GM04504 (cell line): ENCODE measurements at regions not wholly inside any gene's neighbourhood (a gene's known extent, or its start where the extent isn't known, plus 50 kb on each side); places are given as distances from the start of the nearest gene placed in this dataset.
"Not testable (repeated sequence)": the region's sequence is repeated elsewhere in the genome, so short reads cannot be mapped to it uniquely, and the experiment has no call there.

ENCODE experiments used
- DNase-seq: peaks from one replicate; pipeline ENCODE4 v3.0.0-alpha.2; 2012; ENCODE audit warnings: low read depth

DNA sequence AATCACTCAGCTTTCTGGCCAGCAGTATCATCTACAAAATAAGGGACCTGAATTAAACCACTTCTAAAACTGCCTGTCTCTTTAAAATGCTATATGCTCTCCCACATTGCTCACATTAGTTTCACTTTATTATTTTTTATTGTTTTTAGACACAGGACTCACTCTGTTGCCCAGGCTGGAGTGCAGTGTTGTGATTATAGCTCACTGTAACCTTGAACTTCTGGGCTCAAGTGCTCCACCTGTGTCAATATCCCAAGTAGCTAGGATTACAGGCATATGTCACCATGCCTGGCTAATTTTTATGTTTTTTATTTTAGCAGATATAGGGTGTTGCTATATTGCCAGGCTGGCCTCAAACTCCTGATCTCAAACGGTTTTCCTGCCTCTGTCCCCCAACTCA is 591.3 kb upstream of the ZNF804A start:
- DNase-seq, result no peak

DNA sequence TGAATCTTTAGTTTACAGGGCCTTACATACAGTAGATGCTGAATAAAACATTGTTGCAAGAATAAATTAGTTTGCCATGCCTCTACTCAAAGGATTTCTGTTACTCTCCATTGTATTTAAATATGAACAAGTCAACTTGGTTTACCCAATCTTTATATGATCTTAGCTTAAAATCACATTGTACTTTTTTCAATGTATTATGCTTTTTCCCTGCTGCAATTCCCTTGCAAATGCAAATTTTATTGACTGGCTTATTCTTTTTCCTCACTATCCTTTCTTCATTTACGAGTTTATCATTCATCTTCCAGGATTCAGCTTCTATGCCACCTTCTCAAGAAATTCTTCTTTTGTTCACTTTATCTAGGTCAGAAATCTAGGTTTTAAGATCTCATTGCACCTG is 571.4 kb upstream of the ZNF804A start:
- no peak for DNase-seq

DNA sequence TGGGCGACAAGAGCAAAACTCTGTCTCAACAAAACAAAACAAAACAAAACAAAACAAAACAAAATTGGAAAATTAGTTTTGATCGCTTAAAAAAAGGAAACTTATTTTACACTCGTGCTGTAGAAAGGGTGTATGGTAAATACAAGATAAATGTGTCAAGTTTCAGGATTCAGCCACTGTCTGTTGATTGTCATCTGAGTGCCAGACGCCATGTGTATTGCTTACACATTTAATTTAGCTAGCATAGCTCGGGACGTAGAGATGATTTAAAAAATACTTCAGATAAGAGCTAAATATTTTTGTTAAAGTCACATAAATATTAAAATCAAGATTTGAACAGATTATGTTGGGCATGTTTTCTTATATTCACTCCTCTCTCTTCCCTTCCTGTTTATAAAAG is 568.1 kb upstream of the ZNF804A start:
- no peak for DNase-seq

DNA sequence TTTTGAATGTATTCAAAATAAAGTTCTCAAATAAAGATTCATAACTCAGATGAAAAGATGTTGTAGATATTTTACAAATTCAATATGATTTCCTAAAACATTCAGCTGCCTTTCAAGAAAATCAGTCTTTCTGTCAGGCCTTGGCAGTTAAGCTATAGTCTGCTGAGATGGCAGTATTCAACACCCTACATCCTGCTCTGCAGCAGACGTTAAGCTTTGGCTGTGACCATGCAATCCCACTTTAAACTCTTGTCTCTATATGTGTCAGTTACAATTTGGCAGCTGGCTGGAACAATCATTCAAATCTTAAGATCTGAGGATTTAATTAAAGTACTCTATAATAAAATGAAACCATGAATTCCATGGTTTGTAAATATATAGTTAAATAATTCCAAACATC is 567.3 kb upstream of the ZNF804A start:
- no peak for DNase-seq

DNA sequence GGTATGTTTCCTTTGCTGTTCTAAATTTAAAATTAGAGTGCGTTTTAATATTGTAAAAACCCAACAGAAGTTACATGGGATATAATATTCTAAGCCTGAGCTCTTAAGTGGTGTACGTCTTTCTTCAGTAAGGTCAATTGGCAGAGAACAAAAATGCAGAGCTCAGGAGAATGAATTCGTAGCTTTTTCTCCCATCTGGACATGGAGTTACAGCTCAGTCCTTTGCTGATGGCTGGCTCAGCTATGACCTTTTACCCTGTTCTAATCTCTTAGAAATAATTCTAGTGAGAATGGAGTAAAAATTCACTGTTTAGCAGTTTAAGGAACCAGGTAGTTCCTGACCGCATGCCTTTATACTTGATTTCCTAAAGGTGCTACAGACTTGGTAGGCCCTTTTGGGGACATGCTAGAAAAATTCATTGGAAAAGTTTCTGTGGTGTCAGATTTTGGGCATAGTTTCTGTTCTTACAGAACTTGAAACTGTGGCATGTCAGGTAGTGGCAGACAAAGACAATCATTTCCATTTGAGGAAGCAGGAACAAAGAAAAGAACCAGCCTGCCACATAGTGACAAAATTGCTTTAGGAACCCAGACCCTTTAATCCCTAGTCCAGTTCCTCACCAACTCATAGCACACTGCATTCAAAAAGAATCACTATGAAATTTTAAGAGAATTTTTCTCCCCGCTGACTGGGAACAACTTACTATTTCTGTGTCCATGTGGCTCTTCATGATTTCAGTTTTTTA is 566.8 kb upstream of the ZNF804A start:
- no peak for DNase-seq

DNA sequence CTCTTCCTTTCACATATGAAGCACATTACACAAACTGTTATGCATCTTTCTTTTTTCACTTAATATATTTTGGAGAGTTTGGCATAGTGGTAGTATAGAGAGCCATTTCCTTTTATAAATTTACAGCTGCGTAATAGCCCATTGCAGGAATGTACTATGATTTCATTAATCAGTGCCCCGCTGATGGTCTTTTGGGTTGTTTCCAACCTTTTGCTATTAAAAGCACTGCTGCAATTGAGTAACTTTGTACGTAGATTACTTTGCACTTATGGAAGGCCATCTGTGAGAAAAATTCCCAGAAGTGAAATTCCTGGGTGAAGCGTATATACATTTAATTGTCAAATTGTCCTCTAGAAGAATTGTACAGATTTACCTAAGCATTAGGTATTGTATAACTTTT is 565.3 kb upstream of the ZNF804A start:
- no peak for DNase-seq

DNA sequence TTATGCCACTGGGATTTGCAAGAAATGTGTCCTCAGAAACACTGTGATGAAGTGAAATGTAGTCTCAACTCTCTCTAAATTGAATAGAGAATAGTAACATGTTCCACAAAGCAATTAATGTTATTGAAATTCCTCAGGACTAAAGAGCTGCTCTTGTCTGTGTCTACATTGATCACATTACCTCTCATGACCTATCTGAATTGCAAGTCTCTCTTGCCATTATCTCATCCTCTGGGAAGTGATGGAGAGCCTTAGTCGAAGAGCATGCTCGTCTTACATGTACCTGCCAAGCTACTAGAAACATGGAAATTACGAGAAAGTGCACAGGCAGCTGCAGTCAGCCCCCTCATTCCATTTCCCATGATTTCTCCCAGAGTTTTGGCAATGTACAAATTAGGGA is 561.1 kb upstream of the ZNF804A start:
- no peak for DNase-seq

DNA sequence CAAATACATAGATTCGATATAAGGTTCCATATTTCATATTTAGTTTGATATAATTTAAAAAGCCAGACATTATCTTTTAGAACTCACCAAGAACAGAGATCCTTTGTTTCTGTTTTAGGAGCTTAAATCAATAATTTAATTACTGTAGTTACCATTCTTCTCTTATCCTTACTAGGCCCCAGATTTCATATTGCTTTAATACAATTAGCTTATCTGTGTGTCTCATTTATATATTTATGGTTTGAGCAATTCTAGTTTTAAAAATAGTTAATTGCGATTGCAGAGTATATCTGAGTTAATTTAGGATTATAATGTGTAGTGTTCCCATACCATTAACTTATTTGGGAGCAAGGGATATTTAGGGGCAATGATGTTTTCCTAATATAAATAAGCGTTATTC is 558.8 kb upstream of the ZNF804A start:
- DNase-seq, result no peak

DNA sequence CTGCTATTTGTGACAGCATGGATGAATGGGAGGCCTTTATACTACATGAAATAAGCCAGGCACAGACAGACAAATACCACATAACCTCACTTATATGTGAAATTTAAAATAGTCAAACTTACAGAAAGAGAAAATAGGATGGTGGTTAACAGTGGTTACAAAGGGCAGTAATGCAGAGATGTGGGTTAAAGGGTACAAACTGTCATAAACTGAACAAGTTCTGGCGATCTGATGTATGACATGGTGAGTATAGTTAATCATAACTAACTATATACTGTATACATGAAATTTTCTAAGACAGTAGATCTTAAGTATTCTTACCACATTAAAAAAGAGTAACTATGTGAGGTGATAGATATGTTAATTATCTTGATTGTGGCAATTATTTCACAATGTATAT is 558.1 kb upstream of the ZNF804A start:
- no peak for DNase-seq

DNA sequence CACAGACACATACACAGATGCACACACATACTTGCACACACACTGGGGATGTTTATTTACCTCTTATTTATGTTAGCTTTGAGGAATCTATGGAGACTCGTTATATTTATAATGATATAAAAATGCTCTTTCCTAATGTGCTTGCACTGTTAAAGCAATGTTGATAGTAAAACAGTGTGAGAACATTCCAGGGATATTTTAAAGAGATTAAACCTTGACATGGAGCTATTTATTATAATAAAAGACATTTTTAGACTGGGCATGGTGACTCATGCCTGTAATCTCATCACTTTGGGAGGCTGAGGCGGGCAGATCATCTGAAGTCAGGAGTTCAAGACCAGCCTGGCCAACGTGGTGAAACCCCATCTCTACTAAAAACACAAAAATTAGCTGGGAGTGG is 557.3 kb upstream of the ZNF804A start:
- no peak for DNase-seq

DNA sequence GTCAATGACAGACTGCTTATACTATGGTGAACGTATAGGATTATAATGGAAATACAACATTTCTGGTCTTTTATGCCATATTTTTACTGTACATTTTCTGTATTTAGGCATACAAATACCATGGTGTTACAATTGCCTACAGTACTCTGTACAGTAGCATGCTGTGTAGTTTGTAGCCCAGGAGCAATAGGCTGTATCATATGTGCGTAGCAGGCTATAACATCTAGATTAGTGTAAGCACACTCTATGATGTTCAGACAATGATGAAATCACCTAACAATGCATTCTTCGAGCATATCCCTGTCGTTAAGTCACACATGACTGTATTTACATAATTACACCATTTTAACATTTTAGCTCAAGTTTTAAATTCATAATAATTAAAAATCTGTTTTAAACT is 556.6 kb upstream of the ZNF804A start:
- no peak for DNase-seq

DNA sequence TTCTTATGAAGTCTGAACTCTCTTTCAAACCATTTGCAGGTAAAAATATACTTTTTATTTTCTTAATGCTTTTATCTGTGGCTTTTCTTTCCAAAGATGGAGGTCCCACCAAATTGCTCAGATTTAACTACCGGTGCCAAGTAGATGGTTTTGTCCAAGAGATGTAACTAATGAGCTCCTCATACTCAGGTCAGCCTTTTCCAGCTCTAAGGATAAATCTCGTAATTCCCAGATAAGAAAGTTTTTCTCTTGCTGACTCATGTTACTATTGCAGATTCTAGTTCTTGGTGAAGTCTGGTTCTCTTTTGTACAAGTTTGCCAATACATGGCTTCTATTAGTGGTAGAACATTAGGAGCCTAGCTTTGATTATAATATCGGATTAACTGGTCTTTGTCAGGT is 550.8 kb upstream of the ZNF804A start:
- no peak for DNase-seq

DNA sequence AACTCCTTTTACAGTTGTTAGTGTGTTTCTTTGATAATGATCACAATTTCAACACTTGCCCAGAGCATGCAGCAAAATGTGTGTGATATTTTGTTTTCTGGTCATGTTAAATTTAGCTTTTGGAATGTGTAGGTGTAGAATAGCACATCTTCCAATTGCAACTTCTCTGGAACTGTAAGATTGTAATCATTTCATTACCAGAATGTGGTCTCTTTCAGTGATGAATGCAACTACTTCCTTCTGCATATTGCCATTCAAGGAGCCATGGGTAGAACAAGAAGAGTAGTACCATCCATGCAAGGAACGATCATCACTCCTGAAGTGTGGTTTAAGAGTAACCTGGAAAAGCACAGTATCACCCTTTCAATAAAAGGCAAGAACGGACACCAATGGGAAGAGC is 548.8 kb upstream of the ZNF804A start:
- no peak for DNase-seq

DNA sequence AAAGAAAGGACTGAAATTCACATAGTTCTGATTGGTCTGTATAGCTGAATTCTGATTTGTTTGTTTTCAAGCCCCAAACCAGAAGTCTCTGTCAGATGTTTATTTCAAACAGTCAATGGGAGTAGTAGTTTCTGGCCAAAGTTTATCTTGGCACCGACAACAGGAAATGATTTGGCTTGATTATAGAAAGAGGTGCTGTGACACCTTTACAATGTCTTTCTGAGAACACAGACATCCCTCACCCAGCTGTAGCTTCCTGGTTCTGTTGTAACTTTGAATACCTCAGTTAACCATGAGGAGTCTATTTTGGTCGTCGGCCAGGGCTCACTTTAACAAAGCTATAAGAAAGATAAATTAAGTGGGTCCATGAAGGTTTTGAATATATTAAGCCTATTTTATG is 545.0 kb upstream of the ZNF804A start:
- no peak for DNase-seq

DNA sequence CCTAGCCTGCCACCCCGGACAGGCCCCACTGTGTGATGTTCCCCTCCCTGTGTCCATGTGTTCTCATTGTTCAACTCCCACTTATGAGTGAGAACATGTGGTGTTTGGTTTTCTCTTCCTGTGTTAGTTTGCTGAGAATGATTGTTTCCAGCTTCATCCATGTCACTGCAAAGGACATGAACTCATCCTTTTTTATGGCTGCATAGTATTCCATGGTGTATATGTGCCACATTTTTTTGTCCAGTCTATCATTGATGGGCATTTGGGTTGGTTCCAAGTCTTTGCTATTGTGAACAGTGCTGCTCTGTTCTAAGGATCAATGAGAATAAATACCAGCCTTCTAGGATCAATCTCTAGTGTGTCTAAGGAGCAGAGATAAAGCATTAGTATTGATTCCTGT is 543.9 kb upstream of the ZNF804A start:
- DNase-seq, result not testable (repeated sequence)

DNA sequence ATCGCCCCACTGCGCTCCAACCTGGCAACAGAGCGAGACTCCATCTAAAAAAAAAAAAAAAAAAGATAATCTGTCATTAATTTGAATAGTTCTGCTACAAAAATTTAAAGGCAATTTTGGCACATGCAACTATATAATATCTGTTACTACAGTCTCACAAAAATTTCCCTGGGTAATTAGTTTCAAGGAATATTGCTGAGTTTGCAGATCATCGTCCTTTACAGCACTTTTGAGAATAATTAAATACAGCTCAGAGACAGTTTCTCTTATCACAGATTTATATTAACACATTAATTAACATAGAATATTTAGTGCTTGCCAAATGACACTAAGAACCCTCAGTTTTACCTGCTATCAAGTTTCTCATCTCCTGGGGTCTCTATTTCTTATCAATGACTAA is 540.4 kb upstream of the ZNF804A start:
- no peak for DNase-seq

DNA sequence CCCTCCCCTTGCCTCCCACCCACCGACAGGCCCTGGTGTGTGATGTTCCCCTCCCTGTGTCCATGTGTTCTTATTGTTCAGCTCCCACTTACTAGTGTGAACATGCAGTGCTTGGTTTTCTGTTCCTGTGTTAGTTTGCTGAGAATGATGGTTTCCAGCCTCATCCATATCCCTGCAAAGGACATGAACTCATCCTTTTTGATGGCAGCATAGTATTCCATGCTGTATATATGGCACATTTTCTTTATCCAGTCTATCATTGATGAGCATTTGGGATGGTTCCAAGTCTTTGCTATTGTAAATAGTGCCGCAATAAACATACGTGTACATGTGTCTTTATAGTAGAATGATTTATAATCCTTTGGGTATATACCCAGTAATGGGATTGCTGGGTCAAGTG is 538.1 kb upstream of the ZNF804A start:
- DNase-seq, result not testable (repeated sequence)

DNA sequence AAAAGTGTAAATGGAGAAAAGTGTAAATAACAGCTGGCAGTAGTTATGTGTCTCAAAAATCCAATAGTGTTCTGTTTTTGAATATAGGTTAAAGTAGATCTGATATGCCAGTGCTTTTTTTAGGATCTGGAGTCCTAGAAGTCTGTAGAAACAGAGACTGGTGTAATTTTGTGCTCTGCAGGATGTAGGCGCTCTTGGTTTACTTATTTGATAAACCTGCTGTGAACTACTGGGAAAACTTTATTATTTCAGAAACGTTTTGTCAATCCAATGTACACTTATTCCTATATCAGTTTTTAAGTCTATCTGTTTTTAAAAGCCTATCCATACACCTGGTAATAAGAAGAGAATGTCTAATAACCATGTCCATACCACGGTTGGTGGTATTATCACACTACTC is 530.8 kb upstream of the ZNF804A start:
- no peak for DNase-seq

DNA sequence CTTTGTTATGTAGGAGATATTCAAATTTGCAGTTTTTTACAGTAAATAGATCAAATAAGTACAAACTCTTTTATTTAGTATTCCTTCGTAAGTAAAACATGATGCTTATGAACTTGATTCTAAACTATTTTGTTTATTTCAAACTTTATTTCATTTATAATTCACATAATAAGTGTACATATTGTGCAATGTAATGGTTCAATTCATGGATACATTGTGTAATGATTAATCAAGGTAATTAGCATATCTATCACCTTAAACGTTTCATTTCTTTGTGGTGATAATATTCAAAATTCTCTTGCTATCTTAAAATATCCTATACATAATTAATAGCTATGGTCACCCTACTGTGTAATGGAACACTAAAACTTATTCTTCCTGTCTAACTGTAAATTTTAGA is 525.9 kb upstream of the ZNF804A start:
- DNase-seq, result no peak

DNA sequence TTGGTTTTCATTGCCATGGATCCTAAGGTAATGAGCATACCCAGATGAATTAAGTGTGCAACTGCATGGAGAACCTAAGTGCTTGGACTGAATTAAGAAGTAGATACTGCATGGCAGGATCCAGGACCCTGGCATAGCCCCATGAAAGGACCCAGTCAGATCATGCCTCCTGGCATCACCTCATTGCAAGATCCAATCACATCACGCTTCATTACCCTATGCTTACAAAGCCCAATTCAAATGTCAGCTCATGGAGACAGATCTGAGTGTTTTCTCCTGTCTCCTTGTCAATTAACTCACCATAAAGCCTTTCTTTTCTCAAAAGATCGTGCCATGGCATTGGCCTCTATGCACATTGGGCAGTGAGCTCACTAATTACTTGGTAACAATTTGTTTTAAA is 519.8 kb upstream of the ZNF804A start:
- no peak for DNase-seq

DNA sequence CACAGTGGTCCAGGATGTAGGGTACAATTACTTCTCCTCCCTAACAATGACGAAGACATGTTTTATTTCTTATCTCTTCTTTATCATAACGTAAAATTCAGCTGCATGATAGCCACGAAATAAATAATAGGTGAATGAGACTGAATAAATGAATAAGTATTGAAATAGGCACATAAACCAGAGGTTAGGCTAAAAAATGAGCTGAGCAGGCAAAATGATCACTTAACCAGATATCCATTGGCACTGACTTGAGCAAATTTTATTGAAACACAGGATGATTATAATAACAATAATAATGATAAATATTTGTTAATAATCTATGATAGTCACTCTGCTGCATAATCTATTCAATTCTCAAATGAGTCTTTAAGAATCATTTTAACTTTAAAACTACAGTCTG is 506.9 kb upstream of the ZNF804A start:
- DNase-seq, result no peak

DNA sequence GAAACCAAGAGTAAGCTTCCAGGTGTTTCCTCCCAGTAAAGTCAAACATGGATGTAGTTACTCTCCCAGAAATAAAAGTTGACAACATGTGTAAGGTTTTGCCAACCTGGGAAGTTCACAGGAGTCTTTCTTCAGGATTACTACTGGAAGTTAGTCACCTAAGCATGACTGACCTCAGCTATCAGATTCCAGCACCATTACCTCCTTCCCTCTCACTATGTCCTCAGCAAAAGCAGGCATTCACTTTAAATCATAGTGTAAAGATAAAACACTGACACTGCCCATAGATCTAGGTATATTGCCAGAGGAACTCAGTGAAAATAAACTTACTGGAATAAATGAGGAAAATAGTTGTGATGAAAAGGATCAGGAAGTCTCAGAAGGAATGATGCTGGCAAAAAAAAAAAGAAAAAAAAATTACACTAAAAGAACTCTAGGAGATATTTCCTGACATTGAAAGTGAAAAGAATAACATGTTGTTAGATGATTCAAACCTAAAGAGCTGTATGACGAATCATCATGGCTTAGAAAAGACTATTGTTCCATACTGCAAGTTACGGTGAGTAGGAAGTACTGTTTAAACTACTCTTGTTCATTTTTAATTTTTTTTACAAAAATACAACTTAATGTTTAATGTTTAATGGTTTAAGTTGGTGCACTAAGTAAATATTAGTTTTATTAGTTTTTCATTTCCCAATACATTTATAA is 484.5 kb upstream of the ZNF804A start:
- no peak for DNase-seq

DNA sequence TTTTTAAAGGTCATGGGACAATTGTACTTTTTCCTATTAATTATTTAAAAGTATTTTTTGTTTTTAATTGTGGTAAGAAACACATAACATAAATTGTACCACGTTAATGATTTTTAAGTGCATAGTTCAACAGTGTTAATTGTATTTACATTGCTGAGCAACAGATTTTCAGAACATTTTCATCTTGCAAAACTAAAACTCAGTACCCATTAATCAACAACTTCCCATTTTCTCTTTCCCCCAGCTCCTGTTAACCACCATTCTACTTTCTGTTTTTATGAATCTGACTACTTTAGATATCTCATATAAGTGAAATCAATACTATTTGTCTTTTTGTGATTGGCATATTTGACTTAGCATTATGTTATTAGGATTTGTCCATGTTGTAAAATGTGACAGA is 483.9 kb upstream of the ZNF804A start:
- no peak for DNase-seq
